NCI-H748 (cell line): ENCODE measurements at regions not wholly inside any gene's neighbourhood (a gene's known extent, or its start where the extent isn't known, plus 50 kb on each side); places are given as distances from the start of the nearest gene placed in this dataset.
"Not testable (repeated sequence)": the region's sequence is repeated elsewhere in the genome, so short reads cannot be mapped to it uniquely, and the experiment has no call there.

Experiments
- DNase-seq: peaks from one replicate; lab custom pipeline; 2025; ENCODE audit not compliant: unreplicated experiment; lab: John Stamatoyannopoulos, UW

DNA sequence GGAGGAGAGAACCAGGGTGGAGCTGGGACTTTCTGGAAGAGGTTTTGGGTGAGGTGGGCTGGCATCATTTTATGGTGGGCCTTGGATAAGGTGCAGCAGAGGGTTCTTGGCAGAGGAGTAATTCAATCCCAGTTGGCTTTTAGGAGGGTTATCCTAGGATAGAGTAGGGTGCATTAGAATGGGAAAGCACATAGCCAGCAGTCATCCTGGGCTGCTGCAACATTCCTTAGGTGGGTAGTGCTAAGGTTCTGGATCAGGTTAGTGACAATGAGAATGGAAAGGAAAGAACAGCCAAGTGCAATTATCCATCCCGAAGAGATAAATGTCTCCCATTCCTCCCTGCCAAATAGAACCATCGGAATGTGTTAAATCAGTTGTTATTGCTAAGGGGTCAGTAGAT lies 157.3 kb upstream of the SPRED2 start:
- DNase-seq, result no peak

GRCh38 chr2:65587779-65588178 lies 155.4 kb upstream of the SPRED2 start:
- no peak for DNase-seq

- no peak for DNase-seq
These were observed 154.1 kb upstream of the SPRED2 start for GRCh38 chr2:65586516-65586915.

DNA sequence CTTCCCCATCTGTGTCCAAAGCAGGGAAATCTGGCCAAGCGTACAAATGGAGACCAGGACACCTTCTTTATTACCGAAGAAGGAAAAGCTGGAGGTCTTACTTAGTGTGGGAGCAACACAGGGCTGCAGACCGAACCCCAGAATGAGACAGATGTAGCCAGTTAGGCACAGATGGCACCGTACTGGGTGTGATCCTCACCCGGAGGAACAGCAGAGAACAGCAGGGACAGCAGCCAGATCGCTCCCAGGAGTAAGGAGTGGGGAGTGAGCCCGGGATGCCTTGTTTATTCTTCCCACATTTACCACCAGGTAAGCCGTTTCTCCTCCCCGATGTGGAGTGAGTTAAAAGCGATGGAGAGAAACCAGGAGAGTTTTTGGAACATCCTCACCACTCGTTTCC lies 150.7 kb upstream of the SPRED2 start:
- DNase-seq, result no peak

DNA sequence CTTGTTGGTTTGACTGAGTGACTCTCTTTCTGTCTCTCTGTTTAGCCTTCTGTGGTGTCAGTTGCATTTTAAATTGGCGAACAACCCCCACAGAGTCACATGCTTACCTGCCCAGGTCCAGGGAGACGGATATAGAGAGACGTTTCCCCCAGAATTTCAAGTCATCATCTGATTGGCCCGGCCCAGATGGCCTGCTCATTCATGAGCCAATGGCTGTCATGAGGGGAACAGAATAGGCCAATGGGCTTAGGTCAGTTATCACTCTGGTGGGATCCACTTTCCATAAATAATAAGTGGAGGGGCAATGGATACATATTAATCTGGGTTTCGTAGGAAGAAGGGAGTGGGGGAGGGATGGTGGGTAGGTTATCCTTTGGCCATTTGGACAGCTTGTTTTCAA lies 150.0 kb upstream of the SPRED2 start:
- DNase-seq, result no peak

DNA sequence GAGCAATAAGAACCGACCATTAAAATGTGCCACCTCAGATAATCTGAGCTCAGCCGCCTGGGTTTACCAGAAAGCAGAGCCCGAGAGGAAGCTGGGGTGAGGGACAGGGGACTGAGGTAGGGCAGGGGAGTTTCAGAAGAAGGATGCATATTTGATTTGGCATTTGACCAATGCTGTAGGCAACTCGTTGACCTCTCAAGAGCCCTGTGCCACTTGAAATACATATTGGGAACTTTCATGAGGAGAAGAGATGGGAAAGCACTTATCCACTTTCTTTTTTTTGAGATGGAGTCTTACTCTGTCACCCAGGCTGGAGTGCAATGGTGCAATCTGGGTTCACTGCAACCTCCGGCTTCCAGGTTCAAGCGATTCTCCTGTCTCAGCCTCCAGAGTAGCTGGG lies 148.4 kb upstream of the SPRED2 start:
- no peak for DNase-seq

GRCh38 chr2:65579506-65580235 lies 147.3 kb upstream of the SPRED2 start:
- no peak for DNase-seq

- DNase-seq, result no peak
These were observed 145.3 kb upstream of the SPRED2 start for GRCh38 chr2:65577654-65578053.

DNA sequence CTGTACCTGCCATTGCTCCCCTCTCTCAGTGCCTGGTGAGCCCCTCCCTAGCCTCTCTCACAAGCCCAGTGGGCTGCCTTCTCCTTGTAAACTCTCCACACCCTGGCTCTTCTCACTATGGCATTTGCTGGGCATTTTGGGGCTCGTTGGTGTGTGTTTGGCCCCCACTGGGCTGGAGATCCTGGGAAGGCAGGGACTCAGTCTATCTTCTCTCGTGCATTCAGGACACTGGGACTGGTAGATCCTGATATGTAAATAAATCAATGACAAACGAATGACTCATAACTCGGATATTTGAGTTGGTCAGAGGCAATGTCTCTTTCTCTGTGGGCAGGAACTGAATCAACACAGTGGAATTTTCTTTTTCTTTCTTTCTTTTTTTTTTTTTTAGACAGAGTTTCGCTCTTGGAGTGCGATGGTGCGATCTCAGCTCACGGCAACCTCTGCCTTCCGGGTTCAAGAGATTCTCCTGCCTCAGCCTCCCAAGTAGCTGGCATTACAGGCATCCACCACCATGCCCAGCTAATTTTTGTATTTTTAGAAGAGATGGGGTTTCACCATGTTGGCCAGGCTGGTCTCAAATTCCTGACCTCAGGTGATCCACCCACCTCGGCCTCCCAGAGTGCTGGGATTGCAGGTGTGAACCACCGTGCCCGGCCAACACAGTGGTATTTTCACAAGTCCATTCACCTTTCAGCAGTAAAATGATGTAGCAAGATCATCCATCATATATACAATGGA lies 144.6 kb upstream of the SPRED2 start:
- DNase-seq, result no peak

DNA sequence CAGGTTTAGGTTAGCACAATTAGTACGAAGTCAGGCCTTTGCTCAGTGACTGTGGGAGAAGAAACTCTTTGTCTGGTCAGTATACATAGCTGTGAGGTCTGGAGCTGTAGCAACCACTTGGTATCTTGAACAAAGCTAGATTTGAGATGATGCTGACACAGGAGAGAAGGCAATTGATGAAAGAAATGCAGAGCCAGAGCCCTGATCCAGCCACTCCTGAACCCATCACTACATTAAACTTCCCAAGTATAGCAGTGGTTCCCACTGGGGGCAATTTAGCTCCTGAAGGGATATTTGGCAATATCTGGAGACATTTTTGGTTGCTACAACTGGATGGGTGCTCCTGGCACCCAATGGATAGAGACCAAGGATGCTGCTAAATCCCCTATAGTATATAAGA lies 143.9 kb upstream of the SPRED2 start:
- no peak for DNase-seq

DNA sequence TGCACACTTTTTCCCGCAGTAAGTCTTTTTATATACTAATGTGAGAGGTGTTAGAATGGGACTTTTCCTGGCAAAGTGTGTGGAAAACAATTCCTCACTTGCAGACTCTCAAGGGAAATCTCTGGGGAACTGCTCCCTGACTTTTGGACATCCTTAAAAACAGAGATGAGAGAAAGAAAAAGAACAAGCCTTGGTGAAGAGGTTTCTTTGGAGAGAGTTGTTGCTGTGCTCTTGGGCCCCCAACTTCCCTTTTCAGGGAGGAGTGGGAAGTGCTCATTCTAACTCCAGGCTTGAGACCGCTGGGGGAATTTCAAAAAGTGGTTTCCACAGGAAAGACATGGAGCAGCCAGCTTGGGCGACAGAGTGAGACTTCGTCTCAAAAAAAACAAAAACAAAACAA lies 142.6 kb upstream of the SPRED2 start:
- DNase-seq, result no peak

GRCh38 chr2:65568656-65569440 lies 136.4 kb upstream of the SPRED2 start:
- DNase-seq, result not testable (repeated sequence)

GRCh38 chr2:65566617-65567016 lies 134.2 kb upstream of the SPRED2 start:
- no peak for DNase-seq

GRCh38 chr2:65565681-65566080 lies 133.3 kb upstream of the SPRED2 start:
- DNase-seq, result no peak

- DNase-seq, result no peak
These were observed 131.9 kb upstream of the SPRED2 start for GRCh38 chr2:65564299-65564698.

- no peak for DNase-seq
These were observed 130.5 kb upstream of the SPRED2 start for GRCh38 chr2:65562890-65563289.

DNA sequence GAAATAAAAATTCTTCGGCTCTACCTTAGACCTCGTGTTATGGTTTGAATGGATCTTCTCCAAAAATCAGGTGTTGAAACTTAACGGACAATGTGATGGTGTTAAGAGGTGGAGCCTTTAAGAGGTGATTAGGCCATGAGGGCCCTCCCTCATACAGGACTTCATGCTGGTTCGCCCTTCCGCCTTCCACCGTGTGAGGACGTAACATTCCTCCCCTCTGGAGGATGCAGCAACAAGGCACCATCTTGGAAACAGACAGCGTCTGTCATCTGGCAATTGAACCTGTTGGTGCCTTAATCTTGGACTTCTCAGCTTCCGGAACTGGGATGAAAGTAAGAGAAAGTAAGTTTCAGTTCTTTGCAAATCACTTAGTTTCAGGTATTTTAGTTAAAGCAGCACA lies 126.3 kb upstream of the SPRED2 start:
- DNase-seq, result no peak

DNA sequence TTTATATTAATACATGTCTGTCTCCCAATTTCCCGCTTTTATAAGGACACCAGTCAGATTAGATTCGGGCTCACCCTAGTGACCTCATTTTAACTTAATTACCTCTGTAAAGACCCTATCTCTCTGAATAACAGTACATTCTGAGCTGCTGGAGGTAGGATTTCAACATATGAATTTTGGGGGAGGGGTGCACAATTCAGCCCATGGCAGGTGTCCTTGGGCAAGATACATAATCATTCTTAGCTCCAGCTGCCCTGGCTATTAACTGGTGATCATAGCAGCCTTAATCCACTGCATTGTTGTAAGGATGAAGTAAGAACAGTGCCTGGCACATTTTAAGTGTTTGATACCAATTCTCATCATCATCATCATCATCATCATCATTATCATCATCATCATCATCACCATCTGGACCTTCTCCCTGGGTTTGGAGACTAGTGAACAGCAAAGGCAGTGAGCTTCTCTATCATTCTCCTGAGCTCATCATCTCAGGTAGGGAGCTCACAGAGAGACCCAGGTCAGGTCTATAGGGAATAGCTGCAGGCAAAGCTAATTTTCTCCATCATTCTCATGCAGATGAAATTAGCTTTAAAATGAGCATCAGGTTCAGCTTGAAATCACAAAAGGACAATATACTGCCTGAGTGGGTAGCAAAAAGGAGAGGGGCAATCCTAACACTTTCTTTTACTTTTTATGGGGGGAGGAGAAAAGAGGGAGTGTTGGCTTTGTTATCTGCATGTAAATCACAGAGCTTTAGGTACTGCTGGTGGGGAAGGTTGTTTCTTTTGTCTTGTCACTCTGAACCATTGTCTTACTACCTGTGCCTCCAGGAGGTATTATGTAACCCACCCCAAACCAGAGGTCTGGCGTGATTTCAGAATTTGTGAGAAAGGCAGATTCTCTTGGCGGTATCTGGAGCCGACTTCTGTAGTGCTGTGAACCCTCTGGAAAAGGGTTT lies 125.5 kb upstream of the SPRED2 start:
- no peak for DNase-seq

DNA sequence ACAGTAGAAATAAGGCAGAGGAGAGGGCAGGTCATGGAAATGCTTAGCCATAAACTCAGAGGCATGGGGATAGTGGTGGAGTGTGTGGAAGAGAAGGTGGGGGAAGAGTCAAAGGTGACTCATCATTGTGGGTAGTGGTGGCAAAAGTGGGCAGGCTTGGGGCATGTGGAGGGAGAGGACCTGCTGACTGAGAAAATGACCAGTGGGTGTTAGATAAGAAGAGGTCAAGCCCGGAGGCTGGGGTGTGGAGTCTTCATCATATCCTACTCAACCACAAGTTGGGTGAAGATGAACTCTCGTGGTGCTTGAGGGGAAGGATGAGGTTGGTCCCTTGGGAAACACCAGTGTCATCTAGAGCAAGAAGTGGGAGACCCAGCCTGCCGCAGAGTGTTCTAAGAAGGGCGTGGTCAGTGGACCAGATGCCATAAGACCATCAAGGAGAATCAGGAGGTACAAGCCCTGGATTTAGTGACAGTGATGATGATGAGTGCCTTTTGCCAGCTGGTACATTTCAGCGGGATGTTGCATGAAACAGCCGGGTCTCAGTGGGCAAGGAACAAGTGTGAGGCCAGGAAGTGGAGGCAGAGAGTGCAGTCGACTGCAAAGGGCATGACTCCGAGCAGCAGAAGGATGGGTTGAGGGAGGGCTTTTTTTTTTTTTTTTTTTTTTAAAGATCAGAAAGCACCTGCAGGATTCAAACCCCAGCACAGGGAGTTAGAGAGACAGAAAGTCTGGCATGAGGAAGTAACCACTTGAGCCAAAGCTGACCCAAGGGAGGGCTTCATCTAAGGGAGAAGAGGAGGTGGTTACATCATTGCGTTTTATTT lies 122.6 kb upstream of the SPRED2 start:
- no peak for DNase-seq

DNA sequence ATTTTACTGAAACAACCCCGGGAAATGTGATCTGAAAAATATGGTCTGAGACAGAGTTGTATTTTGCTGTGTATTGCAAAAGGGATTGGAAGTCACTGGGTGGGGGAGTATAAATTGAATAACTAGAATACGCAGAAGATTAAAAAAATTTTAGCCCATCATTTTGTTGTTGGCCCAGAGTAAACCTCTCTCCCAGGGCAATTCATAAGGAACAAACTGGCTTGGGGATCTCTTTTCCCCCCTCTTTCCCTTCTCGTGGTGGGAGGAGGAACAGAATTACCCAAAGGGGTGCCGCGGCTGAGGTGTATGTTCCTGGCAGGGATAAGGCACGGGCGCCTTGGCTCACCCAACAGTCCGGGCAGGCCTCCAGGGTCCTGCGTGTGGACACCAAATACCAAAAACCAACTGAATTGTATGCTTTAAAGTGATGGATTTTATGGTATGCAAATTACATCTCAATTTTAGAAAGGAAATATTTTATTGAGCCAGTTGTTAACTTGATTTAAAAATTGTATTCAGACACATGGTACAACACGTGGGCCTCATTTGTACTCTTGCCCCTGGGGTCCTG lies 121.2 kb upstream of the SPRED2 start:
- no peak for DNase-seq
